ENCODE measurements at regions not wholly inside any gene's neighbourhood (a gene's known extent, or its start where the extent isn't known, plus 50 kb on each side); places are given as distances from the start of the nearest gene placed in this dataset.

GRCh38 chr9:120306561-120306960, 273.4 kb downstream of the CDK5RAP2 start:
- H2BK15ac ChIP-seq (ENCODE audit: low read depth, low read length) = no peak overlapping the region; the same call in 1 of the 2 replicates

More at GRCh38 chr9:120306561-120306960, 273.4 kb downstream of the CDK5RAP2 start:
- Histone ChIP-seq H3K56ac (ENCODE audit: insufficient read length, low read depth, low read length) (no peak overlapping the region), H2AFZ (ENCODE audit: low read length) (no peak overlapping the region), H3K23me2 (ENCODE audit: insufficient read length, low read depth, low read length, poor library complexity, severe bottlenecking) (no peaks in the 10 kb centered on the region), H3K4me2 (ENCODE audit: insufficient read depth, insufficient read length, low read length) (no peak overlapping the region), H3K9me3 (ENCODE audit: control insufficient read depth, low read depth, low read length) (no peaks in the 10 kb centered on the region), H4K8ac (replicated peaks; ENCODE audit: insufficient read length, low read depth, low read length) (no peak overlapping the region), H2BK120ac (ENCODE audit: low read depth, low read length, poor library complexity, severe bottlenecking) (no peak overlapping the region), H2AK5ac (ENCODE audit: insufficient read length, low read length) (no peak overlapping the region), H3K9ac (ENCODE audit: extremely low read depth, insufficient read length, low read length) (no peak overlapping the region), H3K27me3 (ENCODE audit: insufficient read depth, low read length) (no peaks in the 10 kb centered on the region), H3K4ac (ENCODE audit: low read depth, low read length) (no peak overlapping the region), H2BK20ac (ENCODE audit: low read depth, low read length, poor library complexity, severe bottlenecking) (no peak overlapping the region), H3K18ac (ENCODE audit: insufficient read length, low read depth, low read length) (no peak overlapping the region), H2BK12ac (ENCODE audit: insufficient read length, low read depth, low read length) (no peak overlapping the region), H3K4me1 (ENCODE audit: insufficient read depth, low read length) (peaks cover 5% of the 10 kb centered on the region; the same call in 1 of the 2 replicates), H2BK5ac (ENCODE audit: insufficient read length, low read length) (no peak overlapping the region), H3K79me2 (ENCODE audit: insufficient read depth, low read length) (no peaks in the 10 kb centered on the region), H4K20me1 (ENCODE audit: control insufficient read depth, insufficient read depth, insufficient read length) (no peaks in the 10 kb centered on the region), H3K23ac (ENCODE audit: insufficient read length, low read depth, low read length) (no peak overlapping the region), H4K91ac (ENCODE audit: insufficient read length, low read depth, low read length) (no peak overlapping the region), H3T11ph (ENCODE audit: low read length) (no peak overlapping the region), H3K14ac (ENCODE audit: insufficient read depth, low read length) (no peak overlapping the region), H3K27ac (ENCODE audit: insufficient read length, low read depth, low read length) (no peak overlapping the region), H4K5ac (ENCODE audit: insufficient read length, low read depth, low read length) (no peak overlapping the region), H3K79me1 (ENCODE audit: insufficient read depth, low read depth, low read length, poor library complexity, severe bottlenecking) (no peaks in the 10 kb centered on the region)
- Mint-ChIP-seq H3K9me3 (peaks cover 3 to 4% of the 10 kb centered on the region in 2 experiments; a peak in 2 of 5 replicates), H3K27ac (no peak overlapping the region), H3K4me3 (no peak overlapping the region), H3K36me3 (ENCODE audit: insufficient read depth in 1 of 3, low read depth in 3 of 3) (no peaks in the 10 kb centered on the region; a peak in 1 of 7 replicates), H3K27me3 (ENCODE audit: low read depth) (peaks cover 3% of the 10 kb centered on the region), H3K4me1 (peaks cover 17 to 18% of the 10 kb centered on the region in 2 experiments)
- no CpG with 5 or more reads among the region's 3 CpGs for WGBS (ENCODE audit: extremely low coverage, insufficient read length, low lambda C conversion rate)
- TF ChIP-seq CTCF (conservative IDR thresholded peaks at IDR 0.05) = no peak
- no peak for DNase-seq

All from H9 (cell line).